Umbilical cord (tissue), 1 donor: ENCODE measurements at regions not wholly inside any gene's neighbourhood (a gene's known extent, or its start where the extent isn't known, plus 50 kb on each side); places are given as distances from the start of the nearest gene placed in this dataset.

Experiments used
- DNase-seq: peaks from one replicate; pipeline ENCODE4 v3.0.0-alpha.2; 2015; ENCODE audit warnings: low spot score

DNA sequence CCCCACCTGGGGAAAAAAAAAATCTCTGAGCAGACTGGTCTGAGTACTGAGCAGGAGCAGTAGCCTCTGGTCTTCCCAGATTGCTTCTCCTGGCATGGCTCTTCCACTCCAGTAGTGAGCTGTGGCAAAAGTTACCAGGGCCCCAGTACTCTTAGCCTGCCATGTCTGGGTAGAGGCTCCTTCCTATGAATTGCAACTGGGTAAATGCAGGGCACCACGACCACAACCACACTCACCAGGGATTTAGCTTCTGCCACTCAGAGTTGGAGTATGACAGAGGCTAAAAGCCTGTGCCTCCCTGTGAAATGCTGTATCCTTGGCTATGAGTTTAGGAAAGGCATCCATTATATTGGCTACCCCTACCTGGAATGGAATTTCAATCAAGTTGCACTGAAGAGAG lies 67.9 kb upstream of the CCDC54 start:
- DNase-seq, result no peak

- no peak for DNase-seq
Measured at GRCh38 chr3:107313711-107314110, 63.5 kb upstream of the CCDC54 start.

GRCh38 chr3:107315141-107315540 lies 62.1 kb upstream of the CCDC54 start:
- no peak for DNase-seq

GRCh38 chr3:107323723-107324122 lies 53.5 kb upstream of the CCDC54 start:
- DNase-seq, result no peak

DNA sequence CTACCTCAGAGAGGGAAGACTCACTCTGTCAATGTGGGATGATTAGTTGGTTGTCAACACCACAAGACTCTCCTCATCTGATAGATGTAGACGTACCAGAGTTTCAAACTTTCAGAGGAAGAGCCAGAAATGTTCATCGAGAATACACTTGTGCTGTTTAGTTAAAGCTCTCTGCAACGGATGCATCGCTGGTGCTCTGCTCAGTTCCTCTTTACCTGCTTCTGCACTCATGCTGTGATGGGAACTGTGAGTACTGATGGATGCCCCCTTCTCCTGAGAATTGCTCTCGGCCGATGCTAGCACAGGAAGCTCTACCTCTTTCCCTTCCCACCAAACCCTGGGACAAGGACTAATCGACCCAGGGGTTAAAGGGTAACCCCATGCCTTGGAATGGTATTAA lies 51.8 kb upstream of the CCDC54 start:
- no peak for DNase-seq
